ENCODE measurements at regions not wholly inside any gene's neighbourhood (a gene's known extent, or its start where the extent isn't known, plus 50 kb on each side); places are given as distances from the start of the nearest gene placed in this dataset.
"Not testable (repeated sequence)": the region's sequence is repeated elsewhere in the genome, so short reads cannot be mapped to it uniquely, and the experiment has no call there.

- Histone ChIP-seq H3K4me3 (ENCODE audit: low read depth, low read length) (no peak overlapping the region), H3K27me3 (ENCODE audit: control insufficient read depth, insufficient read depth, low read length) (peaks cover 1% of the 10 kb centered on the region; the same call in 1 of the 2 replicates), H3K36me3 (ENCODE audit: control insufficient read depth, insufficient read depth, low read length) (no peaks in the 10 kb centered on the region)
- ChIA-PET POLR2A (no interaction called here), CTCF (interaction anchor here (0.9 kb wide), 1 partner anchor 90 kb away, joined by 3 read pairs; no protein-coding TSS in a partner anchor)
- DNase-seq (ENCODE audit: low read depth), result no peak
- TF ChIP-seq CTCF (IDR thresholded peaks at IDR 0.05; ENCODE audit: insufficient read depth, low read depth, low read length), result no peak
These were observed 268.6 kb upstream of the AGAP1 start for GRCh38 chr2:235225261-235225660.

GRCh38 chr2:235227590-235227989 lies 266.3 kb upstream of the AGAP1 start:
- H3K4me3 ChIP-seq (ENCODE audit: low read depth, low read length), result no peak overlapping the region
- no peak for DNase-seq (ENCODE audit: low read depth)
- POLR2A ChIA-PET, result no interaction called here
- TF ChIP-seq CTCF (IDR thresholded peaks at IDR 0.05; ENCODE audit: insufficient read depth, low read depth, low read length), result no peak
- no peaks in the 10 kb centered on the region for H3K36me3 ChIP-seq (ENCODE audit: control insufficient read depth, insufficient read depth, low read length)
- CTCF ChIA-PET, result interaction anchor here (0.7 to 1.6 kb wide), 3 partner anchors 11 to 91 kb away, joined by 3 read pairs; no protein-coding TSS in a partner anchor
- peaks cover 3% of the 10 kb centered on the region for H3K27me3 ChIP-seq (ENCODE audit: control insufficient read depth, insufficient read depth, low read length)

GRCh38 chr2:235228422-235228821 lies 265.4 kb upstream of the AGAP1 start:
- POLR2A ChIA-PET; H3K4me3 ChIP-seq (ENCODE audit: low read depth, low read length); CTCF ChIA-PET: not testable (repeated sequence)

GRCh38 chr2:235229236-235229635 lies 264.6 kb upstream of the AGAP1 start:
- Histone ChIP-seq H3K36me3 (ENCODE audit: control insufficient read depth, insufficient read depth, low read length) (no peaks in the 10 kb centered on the region), H3K4me3 (ENCODE audit: low read depth, low read length) (no peak overlapping the region), H3K27me3 (ENCODE audit: control insufficient read depth, insufficient read depth, low read length) (peaks cover 3% of the 10 kb centered on the region)
- TF ChIP-seq CTCF (IDR thresholded peaks at IDR 0.05; ENCODE audit: insufficient read depth, low read depth, low read length), result no peak
- no peak for DNase-seq (ENCODE audit: low read depth)
- POLR2A ChIA-PET, result no interaction called here
- CTCF ChIA-PET, result no interaction called here

More at GRCh38 chr2:235228422-235228821, 265.4 kb upstream of the AGAP1 start:
- not testable (repeated sequence) for DNase-seq (ENCODE audit: low read depth); H3K27me3 ChIP-seq (ENCODE audit: control insufficient read depth, insufficient read depth, low read length); H3K36me3 ChIP-seq (ENCODE audit: control insufficient read depth, insufficient read depth, low read length)

- Histone ChIP-seq H3K36me3 (ENCODE audit: control insufficient read depth, insufficient read depth, low read length) (no peaks in the 10 kb centered on the region), H3K4me3 (ENCODE audit: low read depth, low read length) (no peak overlapping the region), H3K27me3 (ENCODE audit: control insufficient read depth, insufficient read depth, low read length) (peaks cover 1% of the 10 kb centered on the region)
- no peak for TF ChIP-seq CTCF (IDR thresholded peaks at IDR 0.05; ENCODE audit: insufficient read depth, low read depth, low read length)
- no peak for DNase-seq (ENCODE audit: low read depth)
- ChIA-PET CTCF (interaction anchor here (1.2 kb wide), 1 partner anchor 9 kb away, joined by 5 read pairs; no protein-coding TSS in a partner anchor), POLR2A (no interaction called here)
These were observed 262.8 kb upstream of the AGAP1 start for GRCh38 chr2:235230821-235231601.
